A673 (cell line): ENCODE measurements at regions not wholly inside any gene's neighbourhood (a gene's known extent, or its start where the extent isn't known, plus 50 kb on each side); places are given as distances from the start of the nearest gene placed in this dataset.

Experiments used
- CTCF ChIP-seq: fragments of 300-800, 200-600 bp; sonication (generic); conservative IDR thresholded peaks from 2 replicates; pipeline ENCODE4 v1.5.1; 2017; ENCODE audit warnings: low read depth, mild to moderate bottlenecking, antibody characterized with exemption, low read length, moderate library complexity, mixed read lengths
- EZH2 ChIP-seq: fragments of 200-600 bp; sonication (generic); IDR thresholded peaks from 2 replicates; pipeline ENCODE4 v1.6.1; 2017; ENCODE audit warnings: borderline replicate concordance, low read depth, mild to moderate bottlenecking, mixed read lengths, antibody characterized with exemption, low read length; ENCODE audit not compliant: poor library complexity, severe bottlenecking

GRCh38 chr1:95435611-95436010 is 201.6 kb downstream of the RWDD3 start:
- TF ChIP-seq CTCF (no peak), EZH2 (no peak)
